Hepatocyte (in vitro differentiated cells): ENCODE measurements at regions not wholly inside any gene's neighbourhood (a gene's known extent, or its start where the extent isn't known, plus 50 kb on each side); places are given as distances from the start of the nearest gene placed in this dataset.

ENCODE experiments used
- EZH2phosphoT487 ChIP-seq: fragments of 200-600 bp; sonication (generic); IDR thresholded peaks from one replicate; pipeline ENCODE4 v1.6.1; 2018; ENCODE audit warnings: antibody characterized with exemption, mild to moderate bottlenecking, low read depth, moderate library complexity; ENCODE audit not compliant: unreplicated experiment, severe bottlenecking
- TF ChIP-seq, protein P1 (sequence below): fragments of 200-600 bp; sonication (generic); IDR thresholded peaks from 2 replicates; pipeline ENCODE4 v1.5.1; 2016; ENCODE audit warnings: antibody characterized with exemption, mild to moderate bottlenecking; ENCODE audit not compliant: poor library complexity

DNA sequence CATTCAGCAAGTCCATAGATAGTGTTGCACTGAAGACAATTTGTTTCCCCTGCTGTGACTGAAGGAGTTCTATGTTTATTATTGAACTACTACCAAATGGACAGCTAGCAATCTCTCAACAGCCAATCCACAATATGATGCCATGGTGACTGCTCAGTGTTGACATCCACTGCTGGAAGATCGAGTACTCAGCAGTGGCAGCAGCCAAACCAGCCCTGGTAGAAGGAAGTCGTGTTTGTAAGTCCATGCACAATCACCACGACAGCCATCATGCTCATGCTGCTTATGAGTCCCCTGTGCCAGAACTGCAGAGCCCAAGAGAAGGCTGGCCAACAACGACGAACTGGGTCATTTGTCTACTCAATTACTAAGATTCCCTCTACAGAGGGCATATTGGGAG is 66.4 kb downstream of the OSR1 start:
- TF ChIP-seq, protein P1, sequence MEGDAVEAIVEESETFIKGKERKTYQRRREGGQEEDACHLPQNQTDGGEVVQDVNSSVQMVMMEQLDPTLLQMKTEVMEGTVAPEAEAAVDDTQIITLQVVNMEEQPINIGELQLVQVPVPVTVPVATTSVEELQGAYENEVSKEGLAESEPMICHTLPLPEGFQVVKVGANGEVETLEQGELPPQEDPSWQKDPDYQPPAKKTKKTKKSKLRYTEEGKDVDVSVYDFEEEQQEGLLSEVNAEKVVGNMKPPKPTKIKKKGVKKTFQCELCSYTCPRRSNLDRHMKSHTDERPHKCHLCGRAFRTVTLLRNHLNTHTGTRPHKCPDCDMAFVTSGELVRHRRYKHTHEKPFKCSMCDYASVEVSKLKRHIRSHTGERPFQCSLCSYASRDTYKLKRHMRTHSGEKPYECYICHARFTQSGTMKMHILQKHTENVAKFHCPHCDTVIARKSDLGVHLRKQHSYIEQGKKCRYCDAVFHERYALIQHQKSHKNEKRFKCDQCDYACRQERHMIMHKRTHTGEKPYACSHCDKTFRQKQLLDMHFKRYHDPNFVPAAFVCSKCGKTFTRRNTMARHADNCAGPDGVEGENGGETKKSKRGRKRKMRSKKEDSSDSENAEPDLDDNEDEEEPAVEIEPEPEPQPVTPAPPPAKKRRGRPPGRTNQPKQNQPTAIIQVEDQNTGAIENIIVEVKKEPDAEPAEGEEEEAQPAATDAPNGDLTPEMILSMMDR, result no peak
- TF ChIP-seq EZH2phosphoT487, result no peak
